ENCODE measurements at regions not wholly inside any gene's neighbourhood (a gene's known extent, or its start where the extent isn't known, plus 50 kb on each side); places are given as distances from the start of the nearest gene placed in this dataset.

- TF ChIP-seq POLR2A (IDR thresholded peaks at IDR 0.05) = no peak
- TF ChIP-seq, protein P1, sequence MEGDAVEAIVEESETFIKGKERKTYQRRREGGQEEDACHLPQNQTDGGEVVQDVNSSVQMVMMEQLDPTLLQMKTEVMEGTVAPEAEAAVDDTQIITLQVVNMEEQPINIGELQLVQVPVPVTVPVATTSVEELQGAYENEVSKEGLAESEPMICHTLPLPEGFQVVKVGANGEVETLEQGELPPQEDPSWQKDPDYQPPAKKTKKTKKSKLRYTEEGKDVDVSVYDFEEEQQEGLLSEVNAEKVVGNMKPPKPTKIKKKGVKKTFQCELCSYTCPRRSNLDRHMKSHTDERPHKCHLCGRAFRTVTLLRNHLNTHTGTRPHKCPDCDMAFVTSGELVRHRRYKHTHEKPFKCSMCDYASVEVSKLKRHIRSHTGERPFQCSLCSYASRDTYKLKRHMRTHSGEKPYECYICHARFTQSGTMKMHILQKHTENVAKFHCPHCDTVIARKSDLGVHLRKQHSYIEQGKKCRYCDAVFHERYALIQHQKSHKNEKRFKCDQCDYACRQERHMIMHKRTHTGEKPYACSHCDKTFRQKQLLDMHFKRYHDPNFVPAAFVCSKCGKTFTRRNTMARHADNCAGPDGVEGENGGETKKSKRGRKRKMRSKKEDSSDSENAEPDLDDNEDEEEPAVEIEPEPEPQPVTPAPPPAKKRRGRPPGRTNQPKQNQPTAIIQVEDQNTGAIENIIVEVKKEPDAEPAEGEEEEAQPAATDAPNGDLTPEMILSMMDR (IDR thresholded peaks at IDR 0.05) = no peak
- no peak overlapping the region for H3K27ac ChIP-seq
- no peaks in the 10 kb centered on the region for H3K36me3 ChIP-seq (replicated peaks in 1 of 2)
- no peaks in the 10 kb centered on the region for H3K9me3 ChIP-seq (replicated peaks in 1 of 3)
- no peaks in the 10 kb centered on the region for H3K27me3 ChIP-seq
- no peak overlapping the region for H3K4me3 ChIP-seq
- intact Hi-C loops (cut with DNase I) = no loop called here
- no peak for DNase-seq
- 79 to 86% (median 82%) methylated on average over 10 of the region's 10 CpGs for WGBS, 4 donors
- no peaks in the 10 kb centered on the region for H3K4me1 ChIP-seq (replicated peaks in 1 of 2)
Measured at GRCh38 chr10:23877791-23878320, 331.1 kb upstream of the KIAA1217 start.

- intact Hi-C loops (cut with DNase I) = no loop called here
- Histone ChIP-seq H3K27me3 (no peaks in the 10 kb centered on the region), H3K27ac (no peak overlapping the region), H3K36me3 (replicated peaks in 1 of 2) (no peaks in the 10 kb centered on the region), H3K9me3 (replicated peaks in 1 of 3) (no peaks in the 10 kb centered on the region), H3K4me3 (no peak overlapping the region), H3K4me1 (replicated peaks in 1 of 2) (no peaks in the 10 kb centered on the region)
- no peak for DNase-seq
- no peak for TF ChIP-seq POLR2A (IDR thresholded peaks at IDR 0.05)
- TF ChIP-seq, protein P1 (IDR thresholded peaks at IDR 0.05) = no peak
- WGBS, 4 donors = 50 to 66% (median 60%) methylated on average over 2 of the region's 2 CpGs
Measured at GRCh38 chr10:23884670-23885069, 324.3 kb upstream of the KIAA1217 start.

- Histone ChIP-seq H3K9me3 (replicated peaks in 1 of 3) (no peaks in the 10 kb centered on the region), H3K4me3 (no peak overlapping the region), H3K4me1 (replicated peaks in 1 of 2) (no peaks in the 10 kb centered on the region), H3K27ac (no peak overlapping the region), H3K27me3 (no peaks in the 10 kb centered on the region), H3K36me3 (replicated peaks in 1 of 2) (no peaks in the 10 kb centered on the region)
- TF ChIP-seq POLR2A (IDR thresholded peaks at IDR 0.05) = no peak
- TF ChIP-seq, protein P1 (IDR thresholded peaks at IDR 0.05) = no peak
- no peak for DNase-seq
- WGBS, 4 donors = 63 to 71% (median 71%) methylated on average over 5 of the region's 5 CpGs
- intact Hi-C loops (cut with DNase I) = no loop called here
Measured at GRCh38 chr10:23885853-23886252, 323.1 kb upstream of the KIAA1217 start.

DNA sequence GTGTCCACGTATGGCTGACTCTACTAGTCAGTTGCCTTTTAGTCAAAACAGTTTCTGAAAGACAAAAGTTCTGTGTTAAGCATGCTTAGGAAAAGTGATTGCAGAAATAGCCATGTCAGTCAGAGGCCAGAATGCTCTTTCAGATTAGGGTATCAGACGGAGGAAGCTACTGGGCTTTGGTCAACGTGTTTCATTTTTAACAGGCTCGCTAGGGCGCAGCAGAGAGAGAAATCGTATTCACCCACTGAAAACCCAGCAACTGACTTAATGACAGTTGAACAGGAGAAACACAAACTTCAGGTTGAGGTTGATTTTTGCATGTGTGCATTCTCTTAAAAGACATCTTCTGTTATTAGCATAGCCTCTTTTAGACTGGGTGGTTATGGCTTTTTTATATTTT is 322.6 kb upstream of the KIAA1217 start:
- 37 to 44% (median 37%) methylated on average over 6 of the region's 6 CpGs for WGBS, 4 donors
- Histone ChIP-seq H3K4me1 (replicated peaks in 1 of 2) (no peaks in the 10 kb centered on the region), H3K27ac (no peak overlapping the region), H3K27me3 (no peaks in the 10 kb centered on the region), H3K36me3 (replicated peaks in 1 of 2) (no peaks in the 10 kb centered on the region), H3K9me3 (replicated peaks in 1 of 3) (no peaks in the 10 kb centered on the region), H3K4me3 (no peak overlapping the region)
- TF ChIP-seq POLR2A (IDR thresholded peaks at IDR 0.05) = no peak
- TF ChIP-seq, protein P1 (IDR thresholded peaks at IDR 0.05) = no peak
- intact Hi-C loops (cut with DNase I) = no loop called here
- DNase-seq = peak in 1 of 7 donors; percentile 1
